ENCODE measurements at regions not wholly inside any gene's neighbourhood (a gene's known extent, or its start where the extent isn't known, plus 50 kb on each side); places are given as distances from the start of the nearest gene placed in this dataset.

DNA sequence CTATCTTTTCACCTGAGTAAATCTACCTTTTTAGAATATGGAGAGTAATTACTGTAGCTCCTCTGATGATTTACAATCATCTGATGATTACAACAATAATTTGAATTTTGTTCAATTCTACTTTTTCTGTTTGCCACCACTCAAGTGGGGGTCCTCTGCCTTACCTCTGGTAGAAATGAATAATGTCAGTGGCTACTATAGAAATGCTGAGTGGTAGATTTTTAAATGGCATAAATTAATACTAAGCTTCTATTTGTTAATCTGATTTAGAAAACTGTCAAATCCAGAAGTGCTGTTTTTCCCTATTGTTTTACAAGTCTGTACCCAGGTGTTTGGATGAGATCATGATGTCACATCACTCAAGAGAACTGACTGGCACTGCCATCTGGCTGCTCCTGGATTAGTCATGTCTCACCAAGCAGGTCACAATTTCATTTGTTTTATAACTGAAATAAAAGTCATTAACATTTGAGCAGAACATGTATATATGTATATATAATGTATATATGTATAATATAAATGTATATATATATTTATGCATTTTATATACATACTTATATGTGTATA, 494.8 kb downstream of the TBC1D4 start:
- Histone ChIP-seq H3K4me3 (replicated peaks in 1 of 3; ENCODE audit: low read depth in 2 of 3, low read length in 3 of 3) (no peak overlapping the region), H2AFZ (ENCODE audit: insufficient read depth, low read depth, low read length, poor library complexity, severe bottlenecking) (no peak overlapping the region), H3K4me1 (ENCODE audit: control insufficient read depth in 1 of 2, insufficient read depth in 2 of 2, low read length in 2 of 2) (no peaks in the 10 kb centered on the region), H3K9me3 (replicated peaks in 1 of 2; ENCODE audit: control insufficient read depth in 1 of 2, insufficient read depth in 1 of 2, low read length in 2 of 2) (no peaks in the 10 kb centered on the region), H3K9ac (ENCODE audit: insufficient read depth, low read length, poor library complexity, severe bottlenecking) (no peak overlapping the region), H3K27me3 (ENCODE audit: control insufficient read depth in 2 of 2, insufficient read depth in 2 of 2, low read length in 2 of 2) (no peaks in the 10 kb centered on the region), H3K27ac (ENCODE audit: low read depth in 1 of 2, low read length in 2 of 2) (no peak overlapping the region), H3K79me2 (ENCODE audit: insufficient read depth, low read length) (no peaks in the 10 kb centered on the region), H3K36me3 (replicated peaks in 1 of 2; ENCODE audit: control insufficient read depth in 1 of 2, insufficient read depth in 2 of 2, low read length in 2 of 2) (no peaks in the 10 kb centered on the region), H4K20me1 (ENCODE audit: insufficient read depth, low read length) (no peaks in the 10 kb centered on the region), H3K4me2 (replicated peaks; ENCODE audit: extremely low read depth, low read length, poor library complexity, severe bottlenecking) (no peak overlapping the region)
- Mint-ChIP-seq H3K27ac (no peak overlapping the region), H3K9me3 (peaks cover 0 to 3% (median 2%) of the 10 kb centered on the region in 7 donors), H3K4me1 (no peaks in the 10 kb centered on the region), H3K4me3 (no peak overlapping the region), H3K36me3 (no peaks in the 10 kb centered on the region), H3K27me3 (ENCODE audit: low read depth in 3 of 3) (no peaks in the 10 kb centered on the region)
- TF ChIP-seq, protein P1, sequence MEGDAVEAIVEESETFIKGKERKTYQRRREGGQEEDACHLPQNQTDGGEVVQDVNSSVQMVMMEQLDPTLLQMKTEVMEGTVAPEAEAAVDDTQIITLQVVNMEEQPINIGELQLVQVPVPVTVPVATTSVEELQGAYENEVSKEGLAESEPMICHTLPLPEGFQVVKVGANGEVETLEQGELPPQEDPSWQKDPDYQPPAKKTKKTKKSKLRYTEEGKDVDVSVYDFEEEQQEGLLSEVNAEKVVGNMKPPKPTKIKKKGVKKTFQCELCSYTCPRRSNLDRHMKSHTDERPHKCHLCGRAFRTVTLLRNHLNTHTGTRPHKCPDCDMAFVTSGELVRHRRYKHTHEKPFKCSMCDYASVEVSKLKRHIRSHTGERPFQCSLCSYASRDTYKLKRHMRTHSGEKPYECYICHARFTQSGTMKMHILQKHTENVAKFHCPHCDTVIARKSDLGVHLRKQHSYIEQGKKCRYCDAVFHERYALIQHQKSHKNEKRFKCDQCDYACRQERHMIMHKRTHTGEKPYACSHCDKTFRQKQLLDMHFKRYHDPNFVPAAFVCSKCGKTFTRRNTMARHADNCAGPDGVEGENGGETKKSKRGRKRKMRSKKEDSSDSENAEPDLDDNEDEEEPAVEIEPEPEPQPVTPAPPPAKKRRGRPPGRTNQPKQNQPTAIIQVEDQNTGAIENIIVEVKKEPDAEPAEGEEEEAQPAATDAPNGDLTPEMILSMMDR (IDR thresholded peaks at IDR 0.05), result no peak
- intact Hi-C loops (cut with micrococcal nuclease), result no loop called here
- DNase-seq, result no peak

DNA sequence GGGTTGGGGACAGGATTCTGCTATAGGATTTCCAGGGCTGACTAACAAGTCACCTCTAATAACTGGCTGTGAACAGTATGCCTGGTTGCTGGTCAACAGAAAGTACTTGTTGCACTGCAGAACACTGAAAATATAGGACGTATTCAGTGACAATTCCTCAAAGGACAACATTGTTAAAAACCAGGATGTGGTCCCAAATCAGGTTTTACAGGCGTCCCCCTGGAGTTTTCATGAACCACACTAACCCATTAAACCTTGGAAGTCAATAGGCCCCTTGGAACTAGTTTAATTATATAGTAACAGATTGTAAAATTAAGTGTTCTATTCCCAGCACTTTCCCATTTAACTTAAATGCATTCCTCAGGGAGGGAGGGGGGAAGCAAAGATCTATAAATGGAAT, 495.4 kb downstream of the TBC1D4 start:
- intact Hi-C loops (cut with micrococcal nuclease), result no loop called here
- Mint-ChIP-seq H3K9me3 (peaks cover 0 to 3% (median 2%) of the 10 kb centered on the region in 7 donors), H3K27me3 (ENCODE audit: low read depth in 3 of 3) (no peaks in the 10 kb centered on the region), H3K27ac (no peak overlapping the region), H3K4me3 (no peak overlapping the region), H3K4me1 (no peaks in the 10 kb centered on the region), H3K36me3 (no peaks in the 10 kb centered on the region)
- no peak overlapping the region for H3K4me2 ChIP-seq (replicated peaks; ENCODE audit: extremely low read depth, low read length, poor library complexity, severe bottlenecking)
- no peaks in the 10 kb centered on the region for H3K27me3 ChIP-seq (ENCODE audit: control insufficient read depth in 2 of 2, insufficient read depth in 2 of 2, low read length in 2 of 2)
- TF ChIP-seq, protein P1 (IDR thresholded peaks at IDR 0.05), result no peak
- DNase-seq, result no peak
- H3K79me2 ChIP-seq (ENCODE audit: insufficient read depth, low read length), result no peaks in the 10 kb centered on the region
- no peaks in the 10 kb centered on the region for H3K9me3 ChIP-seq (replicated peaks in 1 of 2; ENCODE audit: control insufficient read depth in 1 of 2, insufficient read depth in 1 of 2, low read length in 2 of 2)
- H4K20me1 ChIP-seq (ENCODE audit: insufficient read depth, low read length), result no peaks in the 10 kb centered on the region
- H2AFZ ChIP-seq (ENCODE audit: insufficient read depth, low read depth, low read length, poor library complexity, severe bottlenecking), result no peak overlapping the region
- no peaks in the 10 kb centered on the region for H3K4me1 ChIP-seq (ENCODE audit: control insufficient read depth in 1 of 2, insufficient read depth in 2 of 2, low read length in 2 of 2)
- H3K9ac ChIP-seq (ENCODE audit: insufficient read depth, low read length, poor library complexity, severe bottlenecking), result no peak overlapping the region
- WGBS (ENCODE audit: insufficient coverage), result no CpG with 5 or more reads among the region's 2 CpGs
- H3K27ac ChIP-seq (ENCODE audit: low read depth in 1 of 2, low read length in 2 of 2), result no peak overlapping the region
- H3K4me3 ChIP-seq (replicated peaks in 1 of 3; ENCODE audit: low read depth in 2 of 3, low read length in 3 of 3), result no peak overlapping the region
- no peaks in the 10 kb centered on the region for H3K36me3 ChIP-seq (replicated peaks in 1 of 2; ENCODE audit: control insufficient read depth in 1 of 2, insufficient read depth in 2 of 2, low read length in 2 of 2)

Data from CD14-positive monocyte (primary cell).